AG04450 (cell line): ENCODE measurements at regions not wholly inside any gene's neighbourhood (a gene's known extent, or its start where the extent isn't known, plus 50 kb on each side); places are given as distances from the start of the nearest gene placed in this dataset.
"Not testable (repeated sequence)": the region's sequence is repeated elsewhere in the genome, so short reads cannot be mapped to it uniquely, and the experiment has no call there.

ENCODE experiments used
- CTCF ChIA-PET: fragments of 300-600, 350-600 bp; formaldehyde crosslinking; extraction: SDS; loops from one replicate; lab custom pipeline; 2022; ENCODE audit warnings: antibody characterized with exemption, inconsistent platforms; lab: Charles Lee
- POLR2A ChIA-PET: fragments of 350-600 bp; formaldehyde crosslinking; extraction: SDS; loops from one replicate; lab custom pipeline; 2021; ENCODE audit warnings: antibody characterized with exemption, inconsistent platforms; lab: Yijun Ruan, JAX
- DNase-seq: peaks from one replicate; pipeline ENCODE4 v3.0.0-alpha.2; 2011; ENCODE audit warnings: low read depth, low spot score
- H3K27ac ChIP-seq: one replicate; pipeline ENCODE4 v1.5.1; 2012; ENCODE audit warnings: low read depth, low read length, control low read depth
- H3K27me3 ChIP-seq: one replicate; pipeline ENCODE4 v1.6.0; 2012; ENCODE audit warnings: low read length; ENCODE audit not compliant: control insufficient read depth, insufficient read depth
- H3K4me3 ChIP-seq: 2 replicates; pipeline ENCODE4 v1.5.1; 2011; ENCODE audit warnings: mild to moderate bottlenecking, low read depth, low read length, control low read depth
- H3K9me3 ChIP-seq: 2 replicates; pipeline ENCODE4 v1.5.1; 2012; ENCODE audit warnings: low read length; ENCODE audit not compliant: control insufficient read depth, insufficient read depth
- CTCF ChIP-seq: IDR thresholded peaks from 2 replicates; pipeline ENCODE4 v1.5.1; 2011; ENCODE audit warnings: low read depth, low read length, control low read depth, inconsistent platforms

- TF ChIP-seq CTCF = no peak
- DNase-seq = no peak
- POLR2A ChIA-PET = no interaction called here
- H3K4me3 ChIP-seq = no peak overlapping the region
- CTCF ChIA-PET = no interaction called here
- no peaks in the 10 kb centered on the region for H3K9me3 ChIP-seq
- H3K27ac ChIP-seq = no peak overlapping the region
- H3K27me3 ChIP-seq = peaks cover 2% of the 10 kb centered on the region
These were observed 91.5 kb upstream of the ZSWIM2 start for GRCh38 chr2:186940463-186940862.

DNA sequence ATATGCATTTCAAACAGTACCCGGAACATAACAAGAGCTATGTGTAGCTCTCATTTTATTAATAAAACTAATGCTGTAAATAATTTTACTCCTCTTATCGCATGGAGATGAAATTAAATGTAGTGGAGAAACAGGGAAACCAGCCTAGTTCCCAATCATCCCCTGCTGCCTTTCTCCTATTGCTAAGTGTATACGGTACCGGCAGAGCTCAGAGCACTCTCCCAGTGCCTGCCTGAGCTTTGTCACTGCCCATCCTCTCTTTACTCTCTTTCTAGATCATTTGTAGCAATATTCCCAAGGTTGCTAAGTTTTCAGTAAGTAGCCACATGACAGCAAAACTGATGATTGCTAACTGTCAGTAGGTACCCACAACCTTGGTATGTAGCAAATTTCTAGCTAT is 85.5 kb upstream of the ZSWIM2 start:
- Histone ChIP-seq H3K4me3 (no peak overlapping the region), H3K9me3 (no peaks in the 10 kb centered on the region), H3K27ac (no peak overlapping the region), H3K27me3 (no peaks in the 10 kb centered on the region)
- CTCF ChIA-PET = no interaction called here
- TF ChIP-seq CTCF = no peak
- POLR2A ChIA-PET = no interaction called here
- DNase-seq = no peak

- ChIA-PET POLR2A (no interaction called here), CTCF (no interaction called here)
- no peak overlapping the region for H3K4me3 ChIP-seq
- no peaks in the 10 kb centered on the region for H3K27me3 ChIP-seq
- no peak overlapping the region for H3K27ac ChIP-seq
- no peak for TF ChIP-seq CTCF
- H3K9me3 ChIP-seq = no peaks in the 10 kb centered on the region
- DNase-seq = no peak
These were observed 78.9 kb upstream of the ZSWIM2 start for GRCh38 chr2:186927867-186928191.

GRCh38 chr2:186927185-186927866 is 78.4 kb upstream of the ZSWIM2 start:
- Histone ChIP-seq H3K9me3 (no peaks in the 10 kb centered on the region), H3K27me3 (no peaks in the 10 kb centered on the region), H3K4me3 (no peak overlapping the region), H3K27ac (no peak overlapping the region)
- no peak for DNase-seq
- ChIA-PET POLR2A (no interaction called here), CTCF (interaction anchor here (0.6 kb wide), 1 partner anchor 12 kb away, joined by 3 read pairs; no protein-coding TSS in a partner anchor)
- no peak for TF ChIP-seq CTCF

DNA sequence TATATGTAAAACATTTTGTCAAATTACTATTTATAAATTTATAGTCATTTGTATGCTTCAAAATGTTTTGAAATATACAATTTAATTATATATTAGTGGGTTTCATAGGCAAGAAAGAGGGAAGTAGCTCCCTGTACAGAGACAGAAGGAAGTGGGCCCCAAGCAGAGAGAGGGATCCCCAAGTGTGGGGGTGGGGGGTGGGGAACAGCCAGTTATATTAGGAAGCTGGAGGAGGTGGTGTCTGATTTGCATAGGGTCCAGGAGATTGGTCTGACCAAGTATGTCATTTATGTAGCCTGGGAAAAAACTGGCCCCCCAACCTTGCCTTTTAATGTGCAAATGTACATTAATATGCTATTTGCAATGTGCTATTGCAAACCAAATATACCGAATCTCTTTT is 76.5 kb upstream of the ZSWIM2 start:
- Histone ChIP-seq H3K9me3 (no peaks in the 10 kb centered on the region), H3K4me3 (no peak overlapping the region), H3K27ac (no peak overlapping the region), H3K27me3 (no peaks in the 10 kb centered on the region)
- ChIA-PET CTCF (no interaction called here), POLR2A (no interaction called here)
- no peak for DNase-seq
- no peak for TF ChIP-seq CTCF

GRCh38 chr2:186922316-186922715 is 73.3 kb upstream of the ZSWIM2 start:
- H3K9me3 ChIP-seq, H3K27ac ChIP-seq, POLR2A ChIA-PET, DNase-seq, H3K4me3 ChIP-seq, H3K27me3 ChIP-seq, CTCF ChIA-PET: not testable (repeated sequence)
